Esophagus (tissue), 2 donors: ENCODE measurements at regions not wholly inside any gene's neighbourhood (a gene's known extent, or its start where the extent isn't known, plus 50 kb on each side); places are given as distances from the start of the nearest gene placed in this dataset.

Source experiments
- H3K27ac ChIP-seq, 2 donors: one replicate each; pipeline ENCODE4 v1.5.1; 2013; ENCODE audit warnings: low read depth in 2 of 2, mild to moderate bottlenecking in 2 of 2, inconsistent platforms in 1 of 2, low read length in 1 of 2, moderate library complexity in 1 of 2
- H3K27me3 ChIP-seq, 2 donors: one replicate each; pipeline ENCODE4 v1.6.1; 2013; ENCODE audit warnings: low read length in 2 of 2, control low read depth in 1 of 2, mild to moderate bottlenecking in 1 of 2; ENCODE audit not compliant: insufficient read depth in 2 of 2, control insufficient read depth in 1 of 2
- H3K36me3 ChIP-seq, 2 donors: one replicate each; pipeline ENCODE4 v1.6.1; 2013; ENCODE audit warnings: low read length in 1 of 2; ENCODE audit not compliant: control insufficient read depth in 2 of 2, insufficient read depth in 2 of 2
- H3K4me1 ChIP-seq, 2 donors: one replicate each; pipeline ENCODE4 v1.6.1; 2013; ENCODE audit warnings: low read length in 1 of 2; ENCODE audit not compliant: control insufficient read depth in 2 of 2, insufficient read depth in 2 of 2
- H3K4me3 ChIP-seq, 2 donors: one replicate each; pipeline ENCODE4 v1.5.1; 2013; ENCODE audit warnings: low read length in 2 of 2, mild to moderate bottlenecking in 2 of 2, low read depth in 1 of 2, moderate library complexity in 1 of 2
- H3K9me3 ChIP-seq, 2 donors: one replicate each; pipeline ENCODE4 v1.6.1; 2013; ENCODE audit warnings: mild to moderate bottlenecking in 2 of 2, low read depth in 1 of 2, low read length in 1 of 2, moderate library complexity in 1 of 2; ENCODE audit not compliant: control insufficient read depth in 2 of 2, insufficient read depth in 1 of 2
- WGBS, 2 donors: extraction: QIAGEN DNeasy Blood & Tissue Kit; methylation state at CpG; one replicate each; pipeline ENCODE4 v1.1.7; 2013; 5-methylcytosine and 5-hydroxymethylcytosine counted together
- donor health status: healthy with polysubstance abuse.
- donor health status: Bipolar disorder and iron deficiency.

DNA sequence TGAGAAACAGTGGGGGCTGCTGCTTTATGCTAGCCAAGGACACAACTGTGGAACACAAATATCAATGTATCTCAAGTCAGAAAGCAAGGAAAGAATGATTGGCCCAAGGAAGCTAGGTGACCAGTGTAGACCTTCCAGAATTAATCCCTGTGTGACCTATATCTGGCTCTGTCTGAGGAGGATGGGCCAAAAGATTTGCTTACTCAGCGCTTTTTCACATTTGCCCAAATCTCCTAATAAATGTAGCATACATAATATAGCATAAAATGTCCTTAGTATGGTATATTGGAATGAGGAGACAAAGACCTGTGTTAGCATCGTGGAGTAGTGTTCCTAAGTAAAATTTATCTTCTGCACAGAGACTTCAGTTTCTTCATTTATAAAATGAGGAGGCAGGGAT lies 66.7 kb upstream of the NT5C1B start:
- Histone ChIP-seq H3K4me1 (no peaks in the 10 kb centered on the region), H3K9me3 (no peaks in the 10 kb centered on the region), H3K36me3 (no peaks in the 10 kb centered on the region), H3K27ac (no peak overlapping the region), H3K4me3 (no peak overlapping the region), H3K27me3 (no peaks in the 10 kb centered on the region)
- WGBS, 2 donors = 80 to 89% methylated on average over 2 of the region's 2 CpGs

DNA sequence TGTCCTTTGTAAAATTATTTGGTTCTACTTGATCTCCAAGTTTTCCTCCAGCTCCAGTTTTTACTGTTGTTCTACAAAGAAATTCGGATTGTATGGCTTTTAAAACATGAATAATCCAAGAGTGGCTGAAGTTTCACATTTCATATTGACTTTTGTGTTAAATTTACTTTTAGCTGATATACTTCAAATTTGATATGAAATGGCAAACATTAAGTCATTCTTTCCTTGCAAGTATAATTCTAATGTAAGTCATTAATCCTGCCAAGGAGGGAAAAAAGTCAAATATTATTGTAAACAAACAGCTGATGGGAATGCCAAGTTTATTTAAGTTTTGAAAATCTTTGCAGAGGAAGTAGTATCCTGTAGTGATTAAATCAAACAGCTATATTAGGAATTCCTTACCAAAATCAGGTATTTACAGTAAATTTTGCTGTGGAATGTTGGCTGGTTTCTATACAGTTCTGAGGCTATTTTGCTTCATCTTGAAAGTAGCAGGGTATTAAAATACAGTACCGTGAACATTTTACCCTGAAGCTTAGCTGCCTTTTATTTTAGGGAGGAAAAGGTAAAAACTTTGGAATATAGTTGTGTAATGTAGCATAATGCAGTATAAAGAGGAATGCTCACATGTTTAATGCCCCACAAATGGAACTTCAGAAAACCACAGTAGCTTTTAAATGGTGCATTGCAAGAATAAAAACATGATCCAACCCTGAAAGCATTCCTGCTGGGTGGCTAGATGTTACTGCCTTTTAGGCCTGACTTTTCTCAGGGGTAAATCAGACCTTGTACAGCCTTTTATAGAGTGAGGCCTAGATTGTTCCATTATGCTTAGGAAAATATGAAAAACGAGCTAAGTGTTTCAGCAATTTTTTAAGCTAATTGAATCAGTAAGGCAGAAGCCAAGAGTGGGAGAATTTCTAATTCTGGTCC lies 62.7 kb upstream of the NT5C1B start:
- Histone ChIP-seq H3K27me3 (no peaks in the 10 kb centered on the region), H3K27ac (no peak overlapping the region), H3K9me3 (no peaks in the 10 kb centered on the region), H3K4me1 (no peaks in the 10 kb centered on the region), H3K4me3 (no peak overlapping the region), H3K36me3 (no peaks in the 10 kb centered on the region)
- 52 to 54% methylated on average over 3 of the region's 3 CpGs for WGBS, 2 donors

DNA sequence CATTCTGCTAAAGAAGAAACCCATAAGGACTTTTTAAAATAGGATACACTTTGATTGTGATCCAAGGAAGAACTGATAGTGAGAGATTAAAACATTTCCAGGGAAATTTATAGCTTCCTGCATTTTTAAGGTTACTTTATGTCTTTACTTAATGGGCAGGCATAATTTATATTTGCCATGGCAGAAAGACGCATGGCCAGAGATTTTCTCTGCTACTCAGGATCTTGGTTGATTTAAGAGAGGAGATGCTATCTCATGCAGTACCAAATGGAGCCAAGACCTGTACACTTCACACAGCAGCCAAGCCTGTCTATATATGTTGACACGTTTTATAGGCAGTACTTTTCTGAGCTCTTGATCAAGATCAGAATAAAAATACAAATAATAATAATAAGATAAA lies 60.9 kb upstream of the NT5C1B start:
- no peaks in the 10 kb centered on the region for H3K36me3 ChIP-seq
- 80 to 81% methylated on average over 2 of the region's 2 CpGs for WGBS, 2 donors
- no peak overlapping the region for H3K4me3 ChIP-seq
- H3K27me3 ChIP-seq = no peaks in the 10 kb centered on the region
- no peaks in the 10 kb centered on the region for H3K9me3 ChIP-seq
- no peaks in the 10 kb centered on the region for H3K4me1 ChIP-seq
- H3K27ac ChIP-seq = no peak overlapping the region

DNA sequence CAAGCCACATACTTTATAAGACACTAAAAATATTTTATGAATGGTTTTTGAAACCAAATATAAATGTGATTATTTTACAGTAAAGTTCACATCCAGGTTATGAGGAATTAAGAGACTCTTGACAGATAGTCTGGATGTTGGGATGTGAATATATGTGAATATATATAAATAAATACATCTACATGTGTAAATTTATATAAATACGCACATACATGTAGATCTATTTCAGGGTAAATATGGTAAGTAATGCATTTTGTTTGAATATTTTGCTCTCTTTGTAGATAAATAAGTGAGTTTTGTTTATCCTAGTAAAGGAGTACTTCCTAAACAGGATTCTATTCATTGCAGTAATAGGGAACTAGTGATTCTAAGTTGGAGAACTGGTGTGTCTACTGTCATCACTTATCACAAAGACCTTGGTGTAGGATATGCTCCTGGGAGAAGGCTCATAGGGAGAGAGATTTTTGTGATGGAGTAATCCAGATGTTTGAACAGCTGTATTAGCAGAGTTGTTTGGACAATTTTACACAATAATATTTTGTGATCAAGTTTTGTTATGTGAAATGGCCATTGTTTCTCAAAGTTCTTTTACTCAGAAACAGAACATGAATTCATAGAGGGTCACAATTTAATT lies 60.2 kb upstream of the NT5C1B start:
- WGBS, 2 donors = 94% methylated on average over 1 of the region's 1 CpG
- no peaks in the 10 kb centered on the region for H3K27me3 ChIP-seq
- no peak overlapping the region for H3K4me3 ChIP-seq
- no peaks in the 10 kb centered on the region for H3K36me3 ChIP-seq
- no peak overlapping the region for H3K27ac ChIP-seq
- no peaks in the 10 kb centered on the region for H3K9me3 ChIP-seq
- H3K4me1 ChIP-seq = no peaks in the 10 kb centered on the region

DNA sequence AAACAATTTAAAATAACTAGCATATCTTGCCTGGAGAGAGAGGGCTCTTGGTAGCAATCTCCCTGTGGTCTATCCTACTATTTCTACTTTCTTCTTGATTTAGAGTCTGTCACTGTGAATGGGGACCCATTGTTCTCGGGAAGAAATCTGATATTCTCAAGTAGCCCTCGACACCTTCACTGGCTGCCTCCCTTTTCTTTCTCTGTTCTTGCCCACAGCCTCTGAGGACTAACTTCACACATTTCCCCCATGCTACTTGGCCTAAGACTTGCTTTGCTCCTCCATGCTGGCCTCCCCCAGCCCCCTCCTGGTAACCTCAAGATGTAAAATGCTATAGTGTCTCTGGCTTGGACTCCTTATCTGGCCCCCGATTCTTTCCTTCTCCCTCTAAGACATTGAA lies 58.8 kb upstream of the NT5C1B start:
- no peaks in the 10 kb centered on the region for H3K36me3 ChIP-seq
- no peaks in the 10 kb centered on the region for H3K9me3 ChIP-seq
- no peaks in the 10 kb centered on the region for H3K4me1 ChIP-seq
- no peaks in the 10 kb centered on the region for H3K27me3 ChIP-seq
- no peak overlapping the region for H3K4me3 ChIP-seq
- no peak overlapping the region for H3K27ac ChIP-seq
- 61 to 87% methylated on average over 3 of the region's 3 CpGs for WGBS, 2 donors

DNA sequence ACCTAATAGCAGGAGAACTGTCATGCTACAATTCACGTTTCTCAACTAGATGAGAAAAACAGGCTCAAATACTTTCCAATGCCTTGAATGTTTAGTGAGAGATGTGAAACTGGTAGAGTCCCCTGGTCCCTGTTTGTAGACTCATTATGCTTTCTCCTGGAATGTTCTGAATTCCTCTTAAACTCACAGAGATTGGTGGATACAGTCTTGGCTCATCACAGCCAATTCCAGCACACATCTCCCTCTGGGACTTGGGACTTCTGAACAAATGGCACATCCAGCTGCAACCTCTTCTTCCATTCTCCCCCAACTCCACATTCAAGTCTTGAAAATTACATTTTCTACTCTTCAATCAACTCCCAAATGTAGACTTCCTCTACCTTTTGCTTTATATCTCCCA lies 58.4 kb upstream of the NT5C1B start:
- 82 to 97% methylated on average over 1 of the region's 1 CpG for WGBS, 2 donors
- Histone ChIP-seq H3K4me1 (no peaks in the 10 kb centered on the region), H3K4me3 (no peak overlapping the region), H3K36me3 (no peaks in the 10 kb centered on the region), H3K27me3 (no peaks in the 10 kb centered on the region), H3K27ac (no peak overlapping the region), H3K9me3 (no peaks in the 10 kb centered on the region)

DNA sequence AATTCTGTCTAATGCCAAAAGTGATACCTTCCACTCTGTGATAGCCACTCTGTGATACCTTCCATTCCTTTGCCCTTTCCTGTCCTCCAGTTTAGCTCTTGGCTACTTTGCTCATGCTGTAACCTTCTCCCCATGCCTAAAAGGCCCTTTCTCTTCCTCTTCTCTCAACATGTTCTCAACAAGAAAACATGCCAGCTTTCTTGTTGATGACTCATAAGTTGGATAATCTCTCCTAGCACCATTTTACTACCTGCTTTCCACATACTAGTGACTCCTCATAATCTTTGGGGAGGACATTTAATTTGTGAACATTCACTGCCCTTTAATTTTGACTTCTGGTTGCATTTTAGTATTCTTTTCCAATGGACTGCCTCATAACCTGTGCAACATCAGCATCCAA lies 55.9 kb upstream of the NT5C1B start:
- no peaks in the 10 kb centered on the region for H3K36me3 ChIP-seq
- H3K27ac ChIP-seq = no peak overlapping the region
- no peaks in the 10 kb centered on the region for H3K27me3 ChIP-seq
- H3K9me3 ChIP-seq = no peaks in the 10 kb centered on the region
- no peak overlapping the region for H3K4me3 ChIP-seq
- H3K4me1 ChIP-seq = no peaks in the 10 kb centered on the region

DNA sequence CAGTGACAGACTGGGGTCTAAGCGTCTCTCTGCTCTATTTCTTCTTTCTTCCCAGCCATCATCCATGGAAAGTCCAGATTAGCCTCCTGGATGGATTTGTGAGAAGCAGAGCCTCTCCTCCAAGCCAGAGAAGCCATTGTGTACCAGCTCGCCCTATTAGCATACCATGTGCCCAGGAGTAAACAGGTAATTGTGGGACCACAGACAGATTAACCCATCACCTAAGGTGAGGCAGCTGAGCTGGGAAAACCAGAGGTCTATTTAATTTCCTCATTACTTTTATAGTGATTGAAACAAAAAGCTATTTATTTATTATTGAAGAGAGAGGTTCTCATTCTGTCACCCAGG lies 54.7 kb upstream of the NT5C1B start:
- Histone ChIP-seq H3K27me3 (no peaks in the 10 kb centered on the region), H3K27ac (no peak overlapping the region), H3K36me3 (no peaks in the 10 kb centered on the region), H3K9me3 (no peaks in the 10 kb centered on the region), H3K4me1 (no peaks in the 10 kb centered on the region), H3K4me3 (no peak overlapping the region)
- 88 to 91% methylated on average over 2 of the region's 2 CpGs for WGBS, 2 donors

DNA sequence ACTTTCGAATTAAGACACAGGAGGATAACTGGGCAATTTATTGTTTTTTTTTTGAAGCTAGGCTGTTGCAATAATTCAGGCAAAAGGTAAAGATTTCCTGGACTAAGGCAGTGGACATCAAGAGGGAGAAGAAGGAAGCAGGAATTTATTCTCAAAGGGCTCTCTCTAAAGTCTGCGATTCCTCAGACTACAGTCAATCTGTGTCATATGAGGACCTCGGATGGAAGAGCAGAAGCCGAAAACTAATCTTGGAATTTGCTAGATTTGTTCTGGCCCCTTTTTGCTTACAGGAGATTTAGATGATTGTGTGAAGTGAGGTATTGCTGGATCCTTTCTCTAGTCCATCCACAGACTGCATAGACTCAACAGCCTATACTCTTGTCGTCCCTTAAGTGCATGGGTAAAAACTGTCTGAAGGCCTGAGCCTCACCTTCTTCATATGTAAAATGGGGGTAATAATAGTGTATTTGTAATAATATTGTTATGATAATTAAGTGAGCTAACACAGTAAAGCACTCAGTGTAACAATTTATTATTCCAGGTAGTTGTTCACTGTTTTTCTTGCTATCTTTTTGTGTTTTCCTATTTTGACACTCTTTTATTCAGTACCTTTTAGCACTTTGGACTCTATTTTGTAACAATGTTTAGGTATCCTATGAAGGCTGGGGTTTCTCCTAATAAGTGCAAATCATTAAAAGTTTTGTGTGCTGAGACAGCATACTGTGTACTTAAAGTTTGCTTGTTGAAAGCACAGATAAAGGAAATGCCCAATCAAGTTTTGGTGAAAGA lies 54.2 kb upstream of the NT5C1B start:
- H3K4me3 ChIP-seq = no peak overlapping the region

More for the DNA sequence above, 54.2 kb upstream of the NT5C1B start:
- Histone ChIP-seq H3K4me1 (no peaks in the 10 kb centered on the region), H3K27ac (no peak overlapping the region), H3K9me3 (no peaks in the 10 kb centered on the region), H3K36me3 (no peaks in the 10 kb centered on the region), H3K27me3 (no peaks in the 10 kb centered on the region)
- WGBS, 2 donors = 86 to 91% methylated on average over 5 of the region's 5 CpGs
